ENCODE measurements at regions not wholly inside any gene's neighbourhood (a gene's known extent, or its start where the extent isn't known, plus 50 kb on each side); places are given as distances from the start of the nearest gene placed in this dataset.
A peak's percentile ranks its signal among the peaks of the same experiment; 100 is the strongest.

DNA sequence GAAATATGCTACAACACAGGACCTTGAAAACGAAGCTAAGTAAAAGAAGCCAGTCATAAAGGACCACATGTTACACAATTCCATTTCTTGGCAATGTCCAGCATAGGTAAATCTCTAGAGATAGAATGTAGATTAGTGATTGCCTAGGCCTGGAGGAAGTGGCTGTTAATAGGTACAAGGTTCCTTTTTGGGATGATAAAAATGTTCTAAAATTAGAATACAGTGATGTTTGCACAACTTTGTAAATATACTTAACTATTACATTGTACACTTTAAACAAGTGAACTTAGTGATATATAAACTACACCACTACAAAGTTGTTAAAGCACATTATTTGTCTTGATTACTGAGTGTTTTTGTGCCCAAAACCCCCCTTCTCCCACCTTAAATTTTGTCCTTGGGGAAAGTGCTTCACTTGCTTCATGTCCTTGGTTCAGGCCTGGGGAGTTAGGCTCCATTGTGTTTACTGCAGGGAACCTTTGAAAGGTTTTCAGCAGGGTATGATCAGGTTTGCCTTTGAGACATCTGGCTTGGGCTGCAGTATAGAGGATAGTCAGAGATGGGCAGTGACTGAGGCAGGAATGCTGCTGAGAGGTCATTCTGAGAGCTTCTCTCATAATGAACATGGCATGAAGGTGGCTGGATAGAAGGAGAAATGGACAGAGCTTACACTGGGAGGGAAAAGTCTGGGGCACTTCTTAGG lies 1052.6 kb downstream of the REEP3 start (continued):
- peak; percentile 53; the same call in 1 of the 2 replicates for TF ChIP-seq AHDC1 (CRISPR knock-in tag; IDR thresholded peaks at IDR 0.05; ENCODE audit: borderline replicate concordance)
- TF ChIP-seq NCOA1 (CRISPR knock-in tag; IDR thresholded peaks at IDR 0.05): no peak
- TF ChIP-seq CSRNP1 (CRISPR knock-in tag; IDR thresholded peaks at IDR 0.05): no peak
- no peak for TF ChIP-seq REPIN1 (CRISPR knock-in tag; IDR thresholded peaks at IDR 0.05; ENCODE audit: borderline replicate concordance, low read depth)
- TF ChIP-seq ZNF512 (CRISPR knock-in tag; IDR thresholded peaks at IDR 0.05): no peak
- TF ChIP-seq, protein P1, sequence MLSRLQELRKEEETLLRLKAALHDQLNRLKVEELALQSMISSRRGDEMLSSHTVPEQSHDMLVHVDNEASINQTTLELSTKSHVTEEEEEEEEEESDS (CRISPR knock-in tag; IDR thresholded peaks at IDR 0.05; ENCODE audit: borderline replicate concordance): no peak
- no peak for TF ChIP-seq KAT7 (CRISPR knock-in tag; IDR thresholded peaks at IDR 0.05; ENCODE audit: borderline replicate concordance)
- no peak for TF ChIP-seq ZNF3 (CRISPR knock-in tag; IDR thresholded peaks at IDR 0.05)
- TF ChIP-seq RCOR2 (CRISPR knock-in tag; IDR thresholded peaks at IDR 0.05): 0 out of 2 replicates have a peak, but pooled peaks have one; percentile 32
- no peak for TF ChIP-seq TAF1 (CRISPR knock-in tag; IDR thresholded peaks at IDR 0.05)
- TF ChIP-seq ZNF615 (CRISPR knock-in tag; IDR thresholded peaks at IDR 0.05; ENCODE audit: borderline replicate concordance): no peak
- TF ChIP-seq, protein P2, sequence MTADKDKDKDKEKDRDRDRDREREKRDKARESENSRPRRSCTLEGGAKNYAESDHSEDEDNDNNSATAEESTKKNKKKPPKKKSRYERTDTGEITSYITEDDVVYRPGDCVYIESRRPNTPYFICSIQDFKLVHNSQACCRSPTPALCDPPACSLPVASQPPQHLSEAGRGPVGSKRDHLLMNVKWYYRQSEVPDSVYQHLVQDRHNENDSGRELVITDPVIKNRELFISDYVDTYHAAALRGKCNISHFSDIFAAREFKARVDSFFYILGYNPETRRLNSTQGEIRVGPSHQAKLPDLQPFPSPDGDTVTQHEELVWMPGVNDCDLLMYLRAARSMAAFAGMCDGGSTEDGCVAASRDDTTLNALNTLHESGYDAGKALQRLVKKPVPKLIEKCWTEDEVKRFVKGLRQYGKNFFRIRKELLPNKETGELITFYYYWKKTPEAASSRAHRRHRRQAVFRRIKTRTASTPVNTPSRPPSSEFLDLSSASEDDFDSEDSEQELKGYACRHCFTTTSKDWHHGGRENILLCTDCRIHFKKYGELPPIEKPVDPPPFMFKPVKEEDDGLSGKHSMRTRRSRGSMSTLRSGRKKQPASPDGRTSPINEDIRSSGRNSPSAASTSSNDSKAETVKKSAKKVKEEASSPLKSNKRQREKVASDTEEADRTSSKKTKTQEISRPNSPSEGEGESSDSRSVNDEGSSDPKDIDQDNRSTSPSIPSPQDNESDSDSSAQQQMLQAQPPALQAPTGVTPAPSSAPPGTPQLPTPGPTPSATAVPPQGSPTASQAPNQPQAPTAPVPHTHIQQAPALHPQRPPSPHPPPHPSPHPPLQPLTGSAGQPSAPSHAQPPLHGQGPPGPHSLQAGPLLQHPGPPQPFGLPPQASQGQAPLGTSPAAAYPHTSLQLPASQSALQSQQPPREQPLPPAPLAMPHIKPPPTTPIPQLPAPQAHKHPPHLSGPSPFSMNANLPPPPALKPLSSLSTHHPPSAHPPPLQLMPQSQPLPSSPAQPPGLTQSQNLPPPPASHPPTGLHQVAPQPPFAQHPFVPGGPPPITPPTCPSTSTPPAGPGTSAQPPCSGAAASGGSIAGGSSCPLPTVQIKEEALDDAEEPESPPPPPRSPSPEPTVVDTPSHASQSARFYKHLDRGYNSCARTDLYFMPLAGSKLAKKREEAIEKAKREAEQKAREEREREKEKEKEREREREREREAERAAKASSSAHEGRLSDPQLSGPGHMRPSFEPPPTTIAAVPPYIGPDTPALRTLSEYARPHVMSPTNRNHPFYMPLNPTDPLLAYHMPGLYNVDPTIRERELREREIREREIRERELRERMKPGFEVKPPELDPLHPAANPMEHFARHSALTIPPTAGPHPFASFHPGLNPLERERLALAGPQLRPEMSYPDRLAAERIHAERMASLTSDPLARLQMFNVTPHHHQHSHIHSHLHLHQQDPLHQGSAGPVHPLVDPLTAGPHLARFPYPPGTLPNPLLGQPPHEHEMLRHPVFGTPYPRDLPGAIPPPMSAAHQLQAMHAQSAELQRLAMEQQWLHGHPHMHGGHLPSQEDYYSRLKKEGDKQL (CRISPR knock-in tag; IDR thresholded peaks at IDR 0.05; ENCODE audit: low read depth): 0 out of 2 replicates have a peak, but pooled peaks have one; percentile 24
- TF ChIP-seq SNAI1 (CRISPR knock-in tag; IDR thresholded peaks at IDR 0.05; ENCODE audit: borderline replicate concordance): no peak
- no peak for TF ChIP-seq ZFP90 (CRISPR knock-in tag; IDR thresholded peaks at IDR 0.05; ENCODE audit: borderline replicate concordance)

Data from HepG2 (cell line).